ENCODE measurements at regions not wholly inside any gene's neighbourhood (a gene's known extent, or its start where the extent isn't known, plus 50 kb on each side); places are given as distances from the start of the nearest gene placed in this dataset.

DNA sequence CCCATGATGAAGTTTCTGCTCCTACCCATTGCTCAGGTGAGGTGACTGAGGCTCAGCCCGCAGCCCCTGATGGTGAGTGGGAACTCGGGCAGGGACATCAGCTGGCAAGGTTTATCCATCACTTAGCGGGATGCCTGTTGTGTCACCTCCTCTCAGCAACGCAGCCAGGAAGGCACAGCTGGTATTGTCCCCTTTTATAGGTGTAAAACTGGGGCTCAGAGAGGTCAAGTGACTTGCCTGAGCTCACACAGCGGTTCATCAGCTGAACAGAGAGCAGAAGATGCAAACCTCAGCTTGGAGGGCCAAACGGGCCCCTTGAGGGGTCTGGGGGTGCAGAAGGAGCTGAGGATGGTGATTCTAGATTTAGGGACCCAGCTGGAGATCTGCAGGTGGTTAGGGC lies 143.6 kb downstream of the PHETA1 start:
- TF ChIP-seq, protein P1, sequence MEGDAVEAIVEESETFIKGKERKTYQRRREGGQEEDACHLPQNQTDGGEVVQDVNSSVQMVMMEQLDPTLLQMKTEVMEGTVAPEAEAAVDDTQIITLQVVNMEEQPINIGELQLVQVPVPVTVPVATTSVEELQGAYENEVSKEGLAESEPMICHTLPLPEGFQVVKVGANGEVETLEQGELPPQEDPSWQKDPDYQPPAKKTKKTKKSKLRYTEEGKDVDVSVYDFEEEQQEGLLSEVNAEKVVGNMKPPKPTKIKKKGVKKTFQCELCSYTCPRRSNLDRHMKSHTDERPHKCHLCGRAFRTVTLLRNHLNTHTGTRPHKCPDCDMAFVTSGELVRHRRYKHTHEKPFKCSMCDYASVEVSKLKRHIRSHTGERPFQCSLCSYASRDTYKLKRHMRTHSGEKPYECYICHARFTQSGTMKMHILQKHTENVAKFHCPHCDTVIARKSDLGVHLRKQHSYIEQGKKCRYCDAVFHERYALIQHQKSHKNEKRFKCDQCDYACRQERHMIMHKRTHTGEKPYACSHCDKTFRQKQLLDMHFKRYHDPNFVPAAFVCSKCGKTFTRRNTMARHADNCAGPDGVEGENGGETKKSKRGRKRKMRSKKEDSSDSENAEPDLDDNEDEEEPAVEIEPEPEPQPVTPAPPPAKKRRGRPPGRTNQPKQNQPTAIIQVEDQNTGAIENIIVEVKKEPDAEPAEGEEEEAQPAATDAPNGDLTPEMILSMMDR (IDR thresholded peaks at IDR 0.05) = no peak
- no peak for TF ChIP-seq ZFX (IDR thresholded peaks at IDR 0.05; ENCODE audit: borderline replicate concordance)
